Stomach (tissue), 4 donors: ENCODE measurements at regions not wholly inside any gene's neighbourhood (a gene's known extent, or its start where the extent isn't known, plus 50 kb on each side); places are given as distances from the start of the nearest gene placed in this dataset.

Experiments
- POLR2A ChIP-seq, 4 donors: fragments of 450-650 bp; IDR thresholded peaks; one replicate each; pipeline ENCODE4 v1.6.1; 2016; ENCODE audit warnings: antibody characterized with exemption in 4 of 4, control low read depth in 2 of 4, mild to moderate bottlenecking in 1 of 4, moderate library complexity in 1 of 4
- TF ChIP-seq, protein P1 (sequence below), 7 experiments: fragments of 450-650 bp in 4 of 7; fragments of 200-600 bp in 3 of 7; sonication (generic) in 3 of 7; IDR thresholded peaks; one replicate each; pipeline ENCODE4 v1.5.1; 2016 to 2019; ENCODE audit warnings: antibody characterized with exemption in 7 of 7, control low read depth in 2 of 7, mild to moderate bottlenecking in 1 of 7

- TF ChIP-seq, protein P1, sequence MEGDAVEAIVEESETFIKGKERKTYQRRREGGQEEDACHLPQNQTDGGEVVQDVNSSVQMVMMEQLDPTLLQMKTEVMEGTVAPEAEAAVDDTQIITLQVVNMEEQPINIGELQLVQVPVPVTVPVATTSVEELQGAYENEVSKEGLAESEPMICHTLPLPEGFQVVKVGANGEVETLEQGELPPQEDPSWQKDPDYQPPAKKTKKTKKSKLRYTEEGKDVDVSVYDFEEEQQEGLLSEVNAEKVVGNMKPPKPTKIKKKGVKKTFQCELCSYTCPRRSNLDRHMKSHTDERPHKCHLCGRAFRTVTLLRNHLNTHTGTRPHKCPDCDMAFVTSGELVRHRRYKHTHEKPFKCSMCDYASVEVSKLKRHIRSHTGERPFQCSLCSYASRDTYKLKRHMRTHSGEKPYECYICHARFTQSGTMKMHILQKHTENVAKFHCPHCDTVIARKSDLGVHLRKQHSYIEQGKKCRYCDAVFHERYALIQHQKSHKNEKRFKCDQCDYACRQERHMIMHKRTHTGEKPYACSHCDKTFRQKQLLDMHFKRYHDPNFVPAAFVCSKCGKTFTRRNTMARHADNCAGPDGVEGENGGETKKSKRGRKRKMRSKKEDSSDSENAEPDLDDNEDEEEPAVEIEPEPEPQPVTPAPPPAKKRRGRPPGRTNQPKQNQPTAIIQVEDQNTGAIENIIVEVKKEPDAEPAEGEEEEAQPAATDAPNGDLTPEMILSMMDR (IDR thresholded peaks at IDR 0.05) = no peak
- TF ChIP-seq POLR2A (IDR thresholded peaks at IDR 0.05) = no peak
These were observed 179.4 kb downstream of the TXNL1 start for GRCh38 chr18:56458770-56459712.
